AG20443 (cell line): ENCODE measurements at regions not wholly inside any gene's neighbourhood (a gene's known extent, or its start where the extent isn't known, plus 50 kb on each side); places are given as distances from the start of the nearest gene placed in this dataset.

ENCODE experiments used
- DNase-seq: peaks from one replicate; pipeline ENCODE4 v3.0.0; 2012; ENCODE audit warnings: low spot score, mixed read lengths

GRCh38 chr3:102233881-102234280, 200.9 kb upstream of the ZPLD1 start:
- no peak for DNase-seq

DNA sequence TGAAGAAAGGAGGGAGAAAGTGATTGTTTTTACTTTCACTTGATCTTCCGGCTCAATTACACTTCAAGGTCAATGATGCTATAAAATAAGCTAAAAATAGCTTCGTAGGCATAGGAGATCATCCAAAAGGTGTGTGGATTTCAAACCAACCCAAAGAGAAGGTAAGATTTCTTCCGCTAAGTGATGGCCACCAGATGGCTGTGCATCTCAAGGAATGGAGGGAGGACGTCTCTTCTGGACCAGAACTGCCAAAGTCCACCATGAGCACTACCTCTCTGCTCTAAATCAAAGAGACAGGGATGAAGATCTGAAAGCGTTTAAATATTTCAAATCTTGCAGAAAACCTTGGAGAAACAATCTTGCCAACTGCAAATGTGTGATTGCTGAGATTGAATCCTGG, 199.1 kb upstream of the ZPLD1 start:
- DNase-seq: no peak

GRCh38 chr3:102237181-102237580, 197.6 kb upstream of the ZPLD1 start:
- no peak for DNase-seq

DNA sequence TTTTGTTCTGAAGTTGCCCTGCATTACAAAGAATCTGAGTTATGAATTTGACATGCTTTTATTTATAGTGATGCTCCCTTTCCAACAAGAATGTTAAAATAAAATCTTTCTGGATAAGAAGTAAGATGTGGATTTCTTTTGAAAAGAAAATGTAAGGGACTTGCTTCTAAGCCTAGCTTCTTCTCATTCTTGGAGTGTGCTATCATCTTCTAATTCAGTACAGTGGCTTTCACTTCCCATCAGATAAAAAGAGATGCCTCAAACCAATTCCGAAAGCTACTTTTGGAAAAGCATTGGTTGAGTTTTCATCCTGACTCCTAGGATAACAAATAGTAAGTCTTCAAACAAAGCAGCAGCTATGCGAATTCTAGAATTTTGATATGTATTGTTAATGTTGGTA, 197.0 kb upstream of the ZPLD1 start:
- DNase-seq: no peak

DNA sequence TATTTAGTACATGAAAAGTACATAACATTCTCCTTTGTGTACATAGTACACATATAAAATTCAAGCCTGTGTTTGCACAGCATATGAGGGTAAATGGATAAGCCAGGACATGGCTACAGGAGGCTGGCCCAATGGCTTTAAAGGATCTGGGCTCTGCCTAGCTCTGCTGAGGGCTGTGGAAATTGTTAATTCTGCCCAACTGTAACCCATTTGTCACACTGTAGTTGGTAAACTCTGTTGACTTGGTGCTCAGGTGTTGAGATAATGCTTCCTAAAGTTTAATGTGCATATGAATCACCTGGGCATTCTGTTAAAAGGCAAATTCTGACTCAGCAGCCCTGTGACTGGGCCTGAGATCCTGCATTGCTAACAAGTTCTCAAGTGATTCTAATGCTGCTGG, 196.5 kb upstream of the ZPLD1 start:
- DNase-seq: no peak

DNA sequence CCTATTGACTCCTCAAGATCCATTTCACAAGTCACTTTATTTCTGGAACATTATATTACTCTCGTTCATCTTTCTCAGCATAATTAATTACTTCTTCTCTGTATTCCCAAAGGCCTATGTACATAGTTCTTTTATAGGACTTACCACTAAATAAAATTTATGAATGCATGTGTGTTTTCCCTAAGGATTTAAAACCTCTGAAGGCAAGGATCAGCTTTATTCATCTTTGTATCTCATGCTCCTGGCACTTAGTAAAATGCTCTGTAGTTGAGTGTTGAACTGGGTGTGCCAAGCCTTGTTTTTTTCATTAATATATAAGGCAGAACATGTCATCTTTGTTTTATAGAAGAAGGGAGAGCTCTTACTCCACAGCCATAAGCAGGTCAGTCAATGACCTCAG, 194.1 kb upstream of the ZPLD1 start:
- DNase-seq: no peak

DNA sequence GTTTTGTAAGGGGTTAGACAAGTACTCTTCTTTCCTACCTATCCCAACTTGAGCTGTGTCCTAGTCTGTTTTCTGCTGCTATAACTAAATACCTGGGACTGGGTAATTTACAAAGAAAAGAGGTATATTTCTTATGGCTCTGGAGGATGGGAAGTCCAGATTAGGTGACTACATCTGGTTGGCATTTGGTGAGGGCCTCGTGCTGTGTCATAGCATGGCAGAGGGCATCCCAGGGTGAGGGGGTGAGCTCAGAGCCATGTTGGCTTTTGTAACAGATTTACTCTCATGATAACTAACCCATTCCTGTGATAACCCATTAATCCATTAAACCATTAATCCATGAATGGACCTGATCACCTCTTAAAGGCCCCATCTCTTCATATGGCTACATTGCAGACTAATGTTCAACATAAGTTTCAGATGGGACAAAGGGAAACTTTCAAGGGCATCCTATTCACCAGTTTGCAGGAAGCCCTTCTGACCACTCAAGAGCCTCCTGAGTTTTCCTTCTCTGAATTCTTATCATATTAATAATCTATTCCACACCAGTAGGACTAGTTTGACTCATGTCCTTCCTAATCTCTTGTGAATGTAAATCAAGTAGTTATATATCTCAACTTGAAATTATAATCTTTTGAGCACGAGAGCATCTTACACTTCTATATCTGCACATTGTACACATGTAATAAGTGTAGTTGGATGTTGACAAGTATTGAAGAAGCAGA, 185.7 kb upstream of the ZPLD1 start:
- DNase-seq: no peak

GRCh38 chr3:102255736-102256135, 179.1 kb upstream of the ZPLD1 start:
- no peak for DNase-seq

- DNase-seq: no peak
Measured at GRCh38 chr3:102258666-102259227, 176.1 kb upstream of the ZPLD1 start.

- DNase-seq: no peak
Measured at GRCh38 chr3:102259663-102260062, 175.2 kb upstream of the ZPLD1 start.

DNA sequence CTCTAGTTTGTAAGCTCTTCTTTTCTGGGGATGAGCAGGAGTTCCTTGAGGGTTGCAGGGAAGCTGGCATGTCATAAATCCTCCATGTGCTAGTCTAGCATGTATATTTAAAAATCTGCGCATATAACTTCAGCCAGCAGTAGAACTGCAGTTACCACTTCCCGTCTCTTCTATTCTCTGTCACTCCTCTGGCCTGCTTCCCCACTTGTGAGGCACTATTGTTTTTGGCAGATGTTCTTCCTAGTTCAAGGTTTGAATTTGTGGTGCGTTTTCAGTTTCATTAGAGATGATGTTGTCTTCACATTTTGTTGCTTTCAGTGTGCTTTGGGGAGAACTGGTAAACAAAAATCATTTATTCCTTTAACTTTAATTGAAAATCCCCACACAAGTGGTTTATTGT, 169.1 kb upstream of the ZPLD1 start:
- no peak for DNase-seq

DNA sequence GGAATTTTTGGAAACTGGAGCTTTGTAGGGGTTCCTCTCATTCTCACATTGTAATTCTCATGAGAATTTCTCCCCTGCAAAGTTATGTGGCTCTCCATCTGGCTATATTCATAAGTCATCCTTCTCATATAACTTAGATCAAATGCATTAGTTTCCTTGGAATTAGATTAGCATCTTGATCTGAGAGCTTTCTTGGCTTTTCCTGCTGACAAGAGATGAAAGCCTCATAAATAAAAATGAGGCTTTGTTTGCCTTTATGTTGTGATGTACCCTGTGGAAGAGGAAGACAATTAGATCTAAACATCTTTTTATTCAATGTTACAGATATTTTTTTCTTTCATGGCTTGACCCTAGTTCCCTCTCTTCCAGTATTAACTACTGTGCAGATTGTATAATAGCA, 165.4 kb upstream of the ZPLD1 start:
- no peak for DNase-seq

- no peak for DNase-seq
Measured at GRCh38 chr3:102290241-102290640, 144.6 kb upstream of the ZPLD1 start.

- DNase-seq: no peak
Measured at GRCh38 chr3:102295756-102296155, 139.1 kb upstream of the ZPLD1 start.

GRCh38 chr3:102297072-102297658, 137.7 kb upstream of the ZPLD1 start:
- DNase-seq: no peak

DNA sequence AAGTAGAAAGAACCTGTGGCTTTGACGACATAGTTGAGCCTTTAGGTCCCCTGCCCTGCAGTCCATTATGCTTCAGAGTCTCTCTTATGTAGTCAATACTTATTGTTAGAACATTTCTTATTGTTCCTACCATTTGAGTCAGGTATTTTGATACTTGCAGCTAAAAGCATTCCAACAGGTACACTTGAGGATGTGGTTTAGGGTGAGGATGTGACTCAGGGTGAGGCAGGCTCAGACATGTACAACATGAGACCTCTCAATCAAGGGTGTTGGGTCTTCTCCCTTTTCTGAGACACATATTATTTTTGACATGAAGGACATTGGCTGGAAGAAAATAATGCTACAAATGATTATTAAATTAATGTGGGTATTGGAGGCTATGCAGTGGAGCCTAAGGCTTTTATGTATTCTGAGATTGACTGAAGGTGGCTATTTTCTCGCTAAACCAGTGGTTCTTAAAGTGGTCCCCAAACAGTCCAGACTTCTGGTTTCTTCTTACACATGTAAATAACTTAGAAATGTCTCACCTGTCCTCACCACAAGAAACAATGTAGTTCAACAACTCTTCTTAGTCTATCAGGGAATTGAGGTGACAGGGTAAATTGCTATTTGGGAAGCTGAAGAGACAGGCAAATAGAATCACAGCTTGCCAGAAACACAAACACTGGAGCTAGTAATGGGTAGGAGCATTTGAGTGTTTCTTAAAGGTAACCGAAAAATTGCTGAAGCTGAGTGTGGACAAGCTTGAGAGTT, 135.5 kb upstream of the ZPLD1 start:
- no peak for DNase-seq

- no peak for DNase-seq
Measured at GRCh38 chr3:102301155-102301880, 133.5 kb upstream of the ZPLD1 start.

- DNase-seq: no peak
Measured at GRCh38 chr3:102302020-102302419, 132.8 kb upstream of the ZPLD1 start.

DNA sequence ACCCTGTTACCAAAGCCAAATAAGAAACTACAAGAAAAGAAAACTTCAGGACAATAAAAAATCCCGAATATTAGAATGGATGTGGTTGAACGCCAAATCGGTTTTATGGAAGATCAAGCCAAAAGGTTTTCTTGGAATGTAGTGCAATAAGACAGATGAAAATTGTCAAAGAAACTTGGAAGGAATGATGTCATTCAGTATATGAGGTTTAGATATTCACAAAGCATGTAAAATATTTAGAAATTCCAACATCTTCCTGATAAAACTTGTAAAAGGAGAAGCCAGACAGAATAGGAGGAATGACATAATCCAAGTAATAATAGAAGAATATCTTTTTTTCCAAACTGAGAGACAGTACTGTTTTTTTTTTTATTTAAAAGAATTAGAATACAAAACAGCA, 130.3 kb upstream of the ZPLD1 start:
- DNase-seq: no peak

- DNase-seq: no peak
Measured at GRCh38 chr3:102307442-102307841, 127.4 kb upstream of the ZPLD1 start.

DNA sequence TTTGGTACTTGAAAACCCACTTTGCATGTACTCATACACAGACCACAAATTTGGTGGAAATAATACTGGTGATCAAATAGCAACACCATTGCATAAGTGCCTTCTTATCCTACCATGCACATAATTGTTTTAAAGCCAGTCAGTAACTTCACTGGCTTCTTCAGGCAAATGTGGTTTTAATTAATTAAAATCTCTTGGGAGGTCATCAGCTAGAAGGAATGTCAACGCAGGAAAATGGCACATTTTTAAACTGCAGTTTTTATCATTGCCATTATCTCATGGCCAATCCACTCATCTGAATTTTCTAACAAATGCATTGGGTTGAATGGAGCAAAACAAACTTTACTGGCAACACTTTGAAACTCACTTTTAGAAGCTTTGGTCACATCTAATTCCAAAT, 105.7 kb upstream of the ZPLD1 start:
- DNase-seq: no peak

DNA sequence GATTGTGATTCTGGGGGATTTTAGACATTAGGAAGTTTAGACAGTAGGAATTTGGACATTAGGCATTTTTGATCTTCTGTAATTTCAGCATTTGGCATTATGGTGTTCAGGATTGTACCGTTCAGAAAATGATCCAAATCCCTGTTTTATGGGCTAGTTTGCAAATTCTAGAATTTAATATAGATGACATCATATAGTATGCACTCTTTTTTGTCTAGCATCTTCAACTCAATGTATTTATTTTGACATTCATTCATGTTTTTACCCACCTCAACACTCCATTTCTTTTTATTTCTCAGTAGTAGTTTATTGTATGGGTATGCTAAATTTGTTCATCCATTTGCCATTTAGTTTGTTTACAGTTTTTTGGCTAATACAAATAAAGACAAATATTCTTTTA, 105.3 kb upstream of the ZPLD1 start:
- no peak for DNase-seq
